HG03354 (cell line): ENCODE measurements at regions not wholly inside any gene's neighbourhood (a gene's known extent, or its start where the extent isn't known, plus 50 kb on each side); places are given as distances from the start of the nearest gene placed in this dataset.
A peak's percentile ranks its signal among the peaks of the same experiment; 100 is the strongest.
"Not testable (repeated sequence)": the region's sequence is repeated elsewhere in the genome, so short reads cannot be mapped to it uniquely, and the experiment has no call there.

Experiments used
- ATAC-seq: cut with Tn5 transposase; IDR thresholded peaks from one replicate; pipeline ENCODE4 v1.9.1; 2021; ENCODE audit warnings: mild to moderate bottlenecking; ENCODE audit not compliant: unreplicated experiment, poor library complexity, severe bottlenecking

DNA sequence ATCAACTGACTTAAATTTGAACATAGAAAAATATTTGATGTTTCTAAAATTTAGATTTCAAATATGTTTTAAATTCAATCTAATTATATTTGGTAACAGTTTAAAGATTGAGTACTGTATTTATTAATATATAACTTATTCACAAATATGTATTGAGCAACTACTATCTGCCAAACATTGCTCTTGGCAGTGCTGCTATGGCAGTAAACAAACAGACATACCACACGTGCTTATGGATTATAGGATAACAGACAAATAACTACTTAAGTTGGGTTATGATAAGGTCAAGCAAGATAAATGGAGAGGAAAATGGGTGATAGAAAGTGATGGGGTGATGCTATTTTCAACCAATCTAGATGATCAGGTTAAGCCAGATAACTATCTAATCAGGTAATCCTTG is 538.1 kb downstream of the C12orf50 start:
- no peak for ATAC-seq

GRCh38 chr12:87469295-87469694 is 559.9 kb downstream of the C12orf50 start:
- no peak for ATAC-seq

DNA sequence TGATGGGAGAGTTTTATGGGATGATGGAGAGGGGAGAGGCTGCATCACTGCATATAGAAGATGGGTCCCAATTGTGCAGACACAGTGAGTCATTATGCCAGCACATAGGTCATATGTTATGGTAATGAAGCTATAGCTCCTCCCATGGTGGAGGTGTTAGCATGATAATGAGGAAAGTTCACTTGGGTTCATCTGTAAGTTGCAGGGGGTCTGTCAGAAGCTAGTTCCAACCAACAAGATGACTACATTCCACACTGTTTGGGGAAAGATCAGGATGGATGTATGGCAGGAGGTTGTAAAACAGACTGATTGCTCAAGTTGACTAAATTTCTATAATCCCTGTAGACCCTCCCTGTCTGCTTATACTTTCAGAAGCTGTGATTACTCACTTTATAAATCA is 561.3 kb downstream of the C12orf50 start:
- ATAC-seq, result no peak

GRCh38 chr12:87464565-87464964 is 564.6 kb downstream of the C12orf50 start:
- ATAC-seq, result no peak

DNA sequence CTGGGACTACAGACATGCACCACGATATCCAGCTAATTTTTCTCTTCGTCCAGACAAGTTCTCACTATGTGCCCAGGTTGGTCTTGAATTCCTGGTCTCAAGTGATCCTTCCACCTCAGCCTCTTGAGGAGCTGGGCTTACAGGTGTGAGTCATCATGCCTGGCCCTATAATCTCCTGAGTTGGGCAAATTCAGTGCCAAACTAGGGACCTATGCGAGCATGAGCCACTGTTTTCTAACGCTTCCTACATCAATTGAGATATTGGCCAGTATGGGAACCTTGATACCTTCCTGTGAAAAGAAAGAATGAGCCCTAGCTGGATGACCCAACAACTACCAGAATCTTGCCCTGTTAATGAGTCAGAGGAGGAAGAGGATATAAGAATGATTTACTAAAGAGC is 585.2 kb downstream of the C12orf50 start:
- no peak for ATAC-seq

DNA sequence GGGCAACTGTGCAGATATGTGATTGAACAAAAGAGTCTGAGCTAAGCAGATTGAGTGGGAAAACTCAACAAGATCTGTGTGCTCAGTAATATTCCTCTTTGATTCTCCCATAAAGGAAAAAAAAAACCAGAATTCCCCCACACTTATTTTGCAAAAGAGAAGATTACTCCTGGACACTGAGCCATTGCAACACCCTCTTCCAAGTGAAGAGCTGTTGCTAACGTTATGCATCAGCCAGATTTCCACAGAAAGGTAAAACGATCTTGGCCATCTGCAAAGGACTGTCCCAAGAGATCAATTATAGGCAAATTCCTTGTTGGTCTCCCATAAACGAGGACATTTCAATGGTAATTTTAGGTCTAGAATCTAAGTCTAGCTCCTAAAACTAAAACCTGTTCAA is 587.7 kb downstream of the C12orf50 start:
- no peak for ATAC-seq

GRCh38 chr12:87439990-87440827 is 589.0 kb downstream of the C12orf50 start:
- peak; percentile 50 for ATAC-seq

DNA sequence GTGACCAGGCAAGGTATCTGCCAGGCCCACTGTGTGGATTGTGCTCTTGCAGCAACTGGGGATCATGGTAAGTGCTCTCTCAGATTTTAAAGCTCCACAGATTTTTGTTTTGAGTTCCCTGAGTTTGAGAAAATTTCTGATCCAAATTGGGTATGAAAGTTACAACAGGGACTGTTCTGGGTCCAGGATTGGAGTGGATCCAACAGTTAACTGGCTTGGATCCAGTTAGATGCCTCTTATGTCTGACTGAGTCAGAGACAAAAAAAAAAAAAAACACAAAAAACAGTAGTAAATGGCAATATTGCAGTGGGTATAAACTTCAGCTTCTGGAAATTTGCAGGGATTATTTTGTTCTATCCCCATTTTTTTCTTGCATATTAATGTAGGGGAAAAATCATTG is 598.8 kb downstream of the C12orf50 start:
- no peak for ATAC-seq

DNA sequence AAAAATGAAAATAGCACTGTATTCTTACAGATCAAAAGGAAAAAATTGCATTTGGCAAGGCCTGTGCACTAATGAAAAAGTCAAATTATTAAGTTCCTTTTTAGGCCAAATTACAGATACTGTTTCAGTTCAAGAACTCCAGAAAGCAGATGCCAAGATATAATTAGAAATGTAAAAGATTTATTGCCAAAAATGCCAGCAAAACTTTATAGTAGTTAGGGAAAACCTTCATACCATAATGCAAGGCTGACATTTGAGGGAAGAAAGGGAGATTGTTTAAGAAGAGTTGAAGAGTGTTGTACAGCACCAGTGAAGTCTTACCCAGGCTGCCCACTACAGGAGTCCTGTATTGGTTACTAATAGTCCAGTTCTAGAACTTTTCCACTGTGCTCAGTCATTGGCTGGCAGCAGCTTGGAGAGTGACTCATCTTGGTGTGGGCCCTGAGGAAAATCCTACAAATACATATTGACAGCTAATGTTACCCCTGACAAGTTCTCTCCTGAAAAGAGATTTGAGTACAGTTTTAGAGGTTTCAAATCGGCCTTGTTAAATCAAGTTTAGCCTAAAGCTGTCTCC is 600.4 kb downstream of the C12orf50 start:
- no peak for ATAC-seq

DNA sequence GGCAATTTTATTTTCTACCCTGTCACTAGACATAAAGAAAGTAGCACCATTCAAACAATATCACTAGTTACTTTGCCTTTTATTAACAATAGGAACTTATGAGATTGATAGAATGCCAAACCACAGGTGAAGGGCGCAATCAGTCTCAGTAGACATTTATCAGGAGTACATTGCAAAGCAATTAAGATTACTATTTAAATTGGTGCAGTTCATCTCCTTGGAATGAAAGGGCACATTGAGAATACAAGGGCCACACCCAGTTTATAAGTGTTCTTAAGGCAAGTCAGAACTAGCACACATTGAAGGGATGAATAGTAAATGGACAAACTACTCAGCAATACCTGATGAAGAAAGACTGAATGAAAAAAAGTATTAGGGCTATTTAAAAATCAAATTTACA is 601.4 kb downstream of the C12orf50 start:
- ATAC-seq, result no peak

GRCh38 chr12:87425942-87426554 is 603.2 kb downstream of the C12orf50 start:
- ATAC-seq, result no peak

DNA sequence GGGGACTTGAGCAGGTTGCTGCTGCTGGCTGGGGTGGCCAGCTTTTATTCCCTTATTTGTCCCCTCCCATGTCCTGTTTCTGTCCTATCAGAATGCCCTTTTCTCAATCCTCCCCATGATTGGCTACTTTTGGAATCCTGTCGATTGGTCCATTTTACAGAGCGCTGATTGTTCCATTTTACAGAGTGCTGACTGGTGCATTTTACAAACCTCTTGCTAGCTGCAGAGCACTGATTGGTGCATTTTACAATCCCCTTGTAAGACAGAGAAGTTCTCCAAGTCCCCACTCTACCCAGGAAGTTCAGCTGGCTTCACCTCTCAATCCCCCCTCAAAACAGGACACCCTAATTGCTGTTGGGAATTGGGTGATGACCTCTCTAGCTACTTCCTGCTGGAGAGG is 608.0 kb downstream of the C12orf50 start:
- ATAC-seq, result not testable (repeated sequence)

DNA sequence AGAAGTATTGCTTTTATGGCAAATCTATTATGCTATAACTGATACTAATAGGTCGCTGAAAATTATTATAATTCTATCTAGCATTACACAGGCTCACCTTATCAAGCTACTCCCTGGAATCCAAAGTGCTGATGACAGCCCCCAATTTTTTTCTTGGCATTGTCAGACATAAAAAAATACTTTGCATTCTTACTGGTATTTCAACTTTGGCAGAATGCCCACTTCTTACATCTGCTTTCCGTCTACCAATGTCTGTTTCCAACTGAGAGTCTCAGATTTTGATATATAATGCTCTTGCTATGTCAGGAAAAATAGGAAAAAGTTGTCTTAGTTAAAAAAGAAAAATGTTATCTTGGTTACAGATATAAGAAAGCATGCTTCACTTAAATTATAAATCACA is 615.4 kb downstream of the C12orf50 start:
- no peak for ATAC-seq

- no peak for ATAC-seq
These were observed 622.3 kb downstream of the C12orf50 start for GRCh38 chr12:87406926-87407325.

DNA sequence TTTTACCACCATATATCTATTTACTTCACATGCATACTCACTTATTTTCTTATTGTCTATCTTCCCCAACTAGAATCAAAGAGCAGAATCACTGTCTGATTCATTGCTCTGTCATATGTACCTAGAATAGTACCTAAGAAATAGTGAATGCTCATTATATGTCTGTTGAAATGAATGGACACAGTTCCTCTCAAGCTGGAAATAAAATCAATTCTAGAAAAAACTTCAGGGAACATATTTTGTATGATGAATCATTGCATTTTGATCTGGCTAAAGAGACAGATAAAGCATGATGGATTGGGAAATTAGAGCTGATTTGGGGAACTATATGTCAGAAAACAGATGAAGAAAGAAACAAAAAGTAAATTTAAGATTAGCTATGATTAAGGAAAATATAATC is 623.3 kb downstream of the C12orf50 start:
- no peak for ATAC-seq

- not testable (repeated sequence) for ATAC-seq
These were observed 635.0 kb downstream of the C12orf50 start for GRCh38 chr12:87394168-87394567.

GRCh38 chr12:87388376-87388775 is 640.8 kb downstream of the C12orf50 start:
- no peak for ATAC-seq

DNA sequence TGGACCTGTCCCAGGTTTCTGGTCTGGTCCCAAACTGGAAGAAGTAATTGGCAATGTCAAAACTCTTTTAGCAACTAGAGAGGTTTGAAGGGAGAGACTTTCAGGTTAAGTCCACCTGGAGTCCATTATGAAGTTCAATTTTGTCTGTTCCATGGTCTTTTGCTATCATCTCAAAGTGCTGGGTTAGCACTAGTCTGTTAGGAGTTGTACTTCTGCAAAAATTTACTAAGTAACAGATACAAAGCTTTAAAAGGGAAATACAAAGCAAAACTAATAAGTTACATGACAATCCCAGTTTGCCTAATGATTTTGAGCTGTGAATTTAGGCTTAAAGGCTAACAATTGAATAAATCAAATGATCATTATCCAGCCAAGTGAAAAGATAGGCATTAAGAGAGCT is 643.9 kb downstream of the C12orf50 start:
- peak; percentile 52 for ATAC-seq

- no peak for ATAC-seq
These were observed 645.0 kb downstream of the C12orf50 start for GRCh38 chr12:87384226-87384625.

DNA sequence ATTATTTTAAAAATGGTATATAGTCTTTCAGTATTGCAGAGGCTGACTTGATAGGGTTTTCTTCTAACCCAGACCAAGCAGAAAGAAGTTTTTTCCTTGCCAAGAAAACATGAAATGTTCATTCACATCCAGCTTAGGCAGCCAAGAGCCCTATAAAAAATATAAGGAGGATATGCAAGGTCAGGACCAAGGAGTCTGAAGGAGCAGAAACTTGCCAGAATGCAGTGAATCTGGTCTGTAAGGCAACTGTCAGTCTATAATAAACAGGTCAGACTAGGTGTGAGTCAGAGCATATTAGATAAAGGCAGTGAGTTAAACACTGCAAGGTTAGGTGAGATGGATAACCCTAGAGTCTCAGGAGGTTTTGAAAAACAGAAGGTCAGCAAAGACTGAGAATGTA is 645.5 kb downstream of the C12orf50 start:
- no peak for ATAC-seq

- no peak for ATAC-seq
These were observed 646.1 kb downstream of the C12orf50 start for GRCh38 chr12:87382959-87383566.
